Esophagus muscularis mucosa (tissue), 4 donors: ENCODE measurements at regions not wholly inside any gene's neighbourhood (a gene's known extent, or its start where the extent isn't known, plus 50 kb on each side); places are given as distances from the start of the nearest gene placed in this dataset.

Source experiments
- DNase-seq: peaks from one replicate; pipeline ENCODE4 v3.0.0-alpha.2; 2017; ENCODE audit errors: extremely low spot score
- H3K27ac ChIP-seq, 4 donors: fragments of 200-600 bp; sonication (generic); replicated peaks in 1 of 4; 1 replicate in 3 of 4; 2 replicates in 1 of 4; pipeline ENCODE4 v1.5.1; 2016 to 2019; ENCODE audit warnings: mild to moderate bottlenecking in 1 of 4
- H3K27me3 ChIP-seq, 4 donors: fragments of 200-600 bp; sonication (generic); one replicate each; pipeline versions ENCODE4 v1.5.1 to v1.6.0; 2016 to 2019
- H3K36me3 ChIP-seq, 4 donors: fragments of 200-600 bp; sonication (generic); one replicate each; pipeline ENCODE4 v1.5.1; 2016 to 2019
- H3K4me1 ChIP-seq, 4 donors: fragments of 200-600 bp; sonication (generic); one replicate each; pipeline ENCODE4 v1.5.1; 2016 to 2019
- H3K4me3 ChIP-seq, 4 donors: fragments of 200-600 bp; sonication (generic); 1 replicate in 2 of 4; 2 replicates in 2 of 4; pipeline ENCODE4 v1.5.1; 2016 to 2019; ENCODE audit warnings: mild to moderate bottlenecking in 4 of 4, moderate library complexity in 1 of 4
- H3K9me3 ChIP-seq, 4 donors: fragments of 200-600 bp; sonication (generic); 1 replicate in 3 of 4; 2 replicates in 1 of 4; pipeline ENCODE4 v1.5.1; 2016 to 2019
- EP300 ChIP-seq: sonication (generic); formaldehyde crosslinking; IDR thresholded peaks from one replicate; pipeline ENCODE4 v1.6.1; 2017; ENCODE audit warnings: antibody characterized with exemption
- POLR2A ChIP-seq: fragments of 450-650 bp; IDR thresholded peaks from one replicate; pipeline ENCODE4 v1.6.1; 2017; ENCODE audit warnings: antibody characterized with exemption, moderate library complexity, mild to moderate bottlenecking, low read depth
- POLR2AphosphoS5 ChIP-seq, 2 donors: sonication (generic); formaldehyde crosslinking; IDR thresholded peaks; one replicate each; pipeline ENCODE4 v1.6.1; 2017; ENCODE audit warnings: antibody characterized with exemption in 2 of 2
- WGBS: methylation state at CpG from one replicate; pipeline ENCODE4 v1.1.5; 2018; 5-methylcytosine and 5-hydroxymethylcytosine counted together
- intact Hi-C: fragments of 100-400 bp; cut with DNase I; formaldehyde crosslinking; loops from one replicate; pipeline ENCODE4 v1.15.1; 2023
- TF ChIP-seq, protein P1 (sequence below), 3 experiments: fragments of 200-600 bp in 2 of 3; fragments of 450-650 bp in 1 of 3; sonication (generic) in 2 of 3; IDR thresholded peaks; one replicate each; pipeline ENCODE4 v1.5.1; 2017 to 2019; ENCODE audit warnings: antibody characterized with exemption in 3 of 3, mild to moderate bottlenecking in 2 of 3, moderate library complexity in 1 of 3

DNA sequence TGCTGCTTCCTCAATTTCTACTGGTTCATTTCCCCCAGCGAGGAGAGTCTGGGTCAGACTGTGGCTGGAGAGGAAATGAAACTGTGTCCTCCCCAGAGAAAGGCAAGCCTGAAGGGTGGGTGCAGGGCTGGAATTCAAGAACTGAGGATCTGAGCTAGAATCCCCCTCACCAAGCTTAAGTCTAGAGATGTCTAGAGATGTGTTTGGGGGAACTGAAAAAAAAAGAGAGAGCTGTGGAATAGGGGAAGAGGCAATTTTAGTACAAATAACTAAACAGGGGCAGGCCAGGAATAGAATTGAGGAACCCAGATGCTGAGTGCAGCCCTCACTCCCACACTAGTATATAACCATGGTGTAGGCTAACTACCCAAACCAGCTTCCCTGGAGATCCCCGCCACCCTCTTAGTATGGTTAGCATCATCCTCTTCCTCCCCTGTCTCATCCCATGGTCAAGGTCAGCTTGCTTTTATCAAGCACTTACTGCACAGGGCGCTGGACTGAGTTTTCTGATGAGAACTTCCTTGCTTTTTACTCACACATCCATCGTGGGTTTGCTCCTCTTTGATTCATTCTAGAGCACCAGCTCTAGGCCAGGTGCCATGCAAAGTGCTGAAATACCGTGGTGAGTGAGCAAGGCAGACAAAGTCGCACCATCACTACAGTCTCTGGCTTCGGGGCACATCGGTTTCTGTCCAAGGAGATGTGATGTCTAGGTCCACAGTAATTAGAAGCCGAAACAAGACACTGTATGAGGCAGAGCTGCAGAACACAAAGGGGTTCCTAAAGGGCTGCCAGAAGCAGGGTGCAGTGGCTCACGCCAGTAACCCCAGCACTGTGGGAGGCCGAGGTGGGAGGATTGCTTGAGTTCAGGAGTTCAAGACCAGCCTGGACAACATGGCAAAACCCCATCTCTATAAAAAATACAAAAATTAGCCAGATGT is 112.9 kb upstream of the IPO9 start:
- Histone ChIP-seq H3K36me3 (peaks cover 0 to 16% (median 6%) of the 10 kb centered on the region in 4 donors), H3K27ac (peak overlapping the region; percentile 77 to 93 (median 87)), H3K4me1 (peaks cover 86 to 98% (median 89%) of the 10 kb centered on the region in 4 donors), H3K4me3 (no peak overlapping the region), H3K9me3 (no peaks in the 10 kb centered on the region), H3K27me3 (no peaks in the 10 kb centered on the region)
- TF ChIP-seq POLR2AphosphoS5 (IDR thresholded peaks at IDR 0.05) (peak in 1 of 2 donors; percentile 7), POLR2A (no peak)
- TF ChIP-seq, protein P1, sequence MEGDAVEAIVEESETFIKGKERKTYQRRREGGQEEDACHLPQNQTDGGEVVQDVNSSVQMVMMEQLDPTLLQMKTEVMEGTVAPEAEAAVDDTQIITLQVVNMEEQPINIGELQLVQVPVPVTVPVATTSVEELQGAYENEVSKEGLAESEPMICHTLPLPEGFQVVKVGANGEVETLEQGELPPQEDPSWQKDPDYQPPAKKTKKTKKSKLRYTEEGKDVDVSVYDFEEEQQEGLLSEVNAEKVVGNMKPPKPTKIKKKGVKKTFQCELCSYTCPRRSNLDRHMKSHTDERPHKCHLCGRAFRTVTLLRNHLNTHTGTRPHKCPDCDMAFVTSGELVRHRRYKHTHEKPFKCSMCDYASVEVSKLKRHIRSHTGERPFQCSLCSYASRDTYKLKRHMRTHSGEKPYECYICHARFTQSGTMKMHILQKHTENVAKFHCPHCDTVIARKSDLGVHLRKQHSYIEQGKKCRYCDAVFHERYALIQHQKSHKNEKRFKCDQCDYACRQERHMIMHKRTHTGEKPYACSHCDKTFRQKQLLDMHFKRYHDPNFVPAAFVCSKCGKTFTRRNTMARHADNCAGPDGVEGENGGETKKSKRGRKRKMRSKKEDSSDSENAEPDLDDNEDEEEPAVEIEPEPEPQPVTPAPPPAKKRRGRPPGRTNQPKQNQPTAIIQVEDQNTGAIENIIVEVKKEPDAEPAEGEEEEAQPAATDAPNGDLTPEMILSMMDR (IDR thresholded peaks at IDR 0.05), result no peak
- no peak for DNase-seq
- intact Hi-C loops, result loop anchor here (10.0 kb wide), 1 partner anchor 261 kb away; no protein-coding TSS in a partner anchor
- WGBS, result 73% methylated on average over 11 of the region's 11 CpGs

DNA sequence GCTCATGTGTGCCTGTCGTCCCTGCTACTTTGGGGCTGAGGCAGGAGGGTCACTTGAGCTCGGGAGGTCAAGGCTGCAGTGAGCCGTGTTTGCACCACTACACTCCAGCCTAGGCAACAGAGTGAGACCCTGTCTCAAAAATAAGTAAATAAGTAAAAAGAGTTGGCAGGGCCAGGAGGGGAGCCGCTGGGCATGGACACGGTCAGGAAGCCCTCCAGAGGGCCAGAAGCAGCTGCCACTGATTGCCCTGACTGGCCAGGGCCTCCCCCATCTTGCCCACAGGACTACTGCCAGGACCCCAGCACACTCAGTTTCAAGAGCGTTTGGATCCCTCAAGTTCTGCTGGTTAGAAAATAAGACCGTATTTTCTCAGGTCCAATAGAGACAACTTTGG is 112.2 kb upstream of the IPO9 start:
- Histone ChIP-seq H3K36me3 (peaks cover 0 to 16% (median 6%) of the 10 kb centered on the region in 4 donors), H3K27me3 (no peaks in the 10 kb centered on the region), H3K4me1 (peaks cover 86 to 98% (median 89%) of the 10 kb centered on the region in 4 donors), H3K27ac (peak overlapping the region in 3 of 4 donors; percentile 77 to 93 (median 86)), H3K9me3 (no peaks in the 10 kb centered on the region), H3K4me3 (no peak overlapping the region)
- TF ChIP-seq, protein P1 (IDR thresholded peaks at IDR 0.05), result no peak
- TF ChIP-seq POLR2A (no peak), POLR2AphosphoS5 (IDR thresholded peaks at IDR 0.05) (no peak), EP300 (no peak)
- intact Hi-C loops, result loop anchor here (10.0 kb wide), 1 partner anchor 262 kb away; no protein-coding TSS in a partner anchor
- 84% methylated on average over 7 of the region's 7 CpGs for WGBS
- DNase-seq, result no peak

DNA sequence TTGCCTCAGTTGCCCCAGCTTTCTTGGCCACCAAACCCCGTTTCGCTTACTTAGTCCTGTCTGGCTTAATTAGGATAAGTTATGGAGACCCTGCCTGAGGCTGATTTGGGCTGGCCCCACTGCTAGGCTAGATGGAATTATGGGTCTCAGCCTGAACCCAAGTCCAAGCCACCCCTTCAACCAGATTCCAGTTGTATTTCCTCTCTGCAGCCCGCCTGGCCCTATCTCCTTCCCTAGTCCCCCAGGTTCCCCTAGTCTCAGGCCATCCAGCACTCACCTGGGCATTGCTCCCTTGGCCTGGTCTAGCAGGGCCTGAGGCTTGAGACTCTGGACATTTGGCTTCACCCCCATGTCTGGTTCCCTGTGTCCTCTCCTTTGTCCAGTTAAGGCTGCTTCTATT is 111.7 kb upstream of the IPO9 start:
- peak overlapping the region in 2 of 4 donors; percentile 86 to 93 for H3K27ac ChIP-seq
- peaks cover 0 to 16% (median 6%) of the 10 kb centered on the region in 4 donors for H3K36me3 ChIP-seq
- intact Hi-C loops, result loop anchor here (10.0 kb wide), 1 partner anchor 262 kb away; no protein-coding TSS in a partner anchor
- DNase-seq, result no peak
- H3K27me3 ChIP-seq, result no peaks in the 10 kb centered on the region
- WGBS, result 100% methylated on average over 3 of the region's 3 CpGs
- H3K4me3 ChIP-seq, result no peak overlapping the region
- no peaks in the 10 kb centered on the region for H3K9me3 ChIP-seq
- H3K4me1 ChIP-seq, result peaks cover 84 to 97% (median 88%) of the 10 kb centered on the region in 4 donors
- TF ChIP-seq POLR2A (no peak), POLR2AphosphoS5 (IDR thresholded peaks at IDR 0.05) (no peak), EP300 (no peak)
- TF ChIP-seq, protein P1 (IDR thresholded peaks at IDR 0.05), result no peak

DNA sequence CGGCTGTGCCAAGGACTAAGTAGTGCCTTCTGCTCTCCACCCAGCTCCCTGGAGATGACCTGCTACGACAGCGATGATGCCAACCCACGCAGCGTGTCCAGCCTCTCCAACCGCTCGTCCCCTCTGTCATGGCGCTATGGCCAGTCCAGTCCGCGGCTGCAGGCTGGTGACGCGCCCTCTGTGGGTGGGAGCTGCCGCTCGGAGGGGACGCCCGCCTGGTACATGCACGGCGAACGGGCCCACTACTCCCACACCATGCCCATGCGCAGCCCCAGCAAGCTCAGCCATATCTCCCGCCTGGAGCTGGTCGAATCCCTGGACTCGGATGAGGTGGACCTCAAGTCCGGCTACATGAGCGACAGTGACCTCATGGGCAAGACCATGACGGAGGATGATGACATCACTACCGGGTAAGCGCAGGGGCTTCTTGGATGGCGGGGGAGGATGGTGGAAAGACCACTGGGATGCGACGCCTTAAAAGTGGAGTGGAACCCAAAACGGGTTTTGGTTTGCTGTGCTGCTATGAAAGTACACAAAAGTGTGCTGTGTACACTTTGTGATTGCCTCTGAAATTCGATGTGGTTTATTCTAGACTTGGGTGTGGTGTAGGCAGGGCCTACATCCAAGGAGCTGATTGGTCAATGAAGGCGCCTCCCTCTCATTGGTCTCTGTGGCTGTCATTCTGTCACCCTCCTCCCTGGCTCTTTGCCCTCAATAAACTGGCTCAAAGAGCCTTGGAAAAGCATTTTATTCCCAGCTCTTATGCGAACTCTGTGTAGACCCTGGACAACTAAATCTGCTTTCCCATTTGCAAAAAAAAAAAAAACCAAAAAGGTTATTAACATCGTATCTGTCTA is 110.4 kb upstream of the IPO9 start:
- Histone ChIP-seq H3K9me3 (no peaks in the 10 kb centered on the region), H3K4me3 (no peak overlapping the region), H3K27me3 (no peaks in the 10 kb centered on the region), H3K27ac (peak overlapping the region in 3 of 4 donors; percentile 74 to 86 (median 79)), H3K36me3 (peaks cover 0 to 16% (median 6%) of the 10 kb centered on the region in 4 donors), H3K4me1 (peaks cover 75 to 88% (median 83%) of the 10 kb centered on the region in 4 donors)
- intact Hi-C loops, result loop anchor here (10.0 kb wide), 1 partner anchor 264 kb away; no protein-coding TSS in a partner anchor
- 95% methylated on average over 32 of the region's 36 CpGs for WGBS
- no peak for DNase-seq
- TF ChIP-seq, protein P1 (IDR thresholded peaks at IDR 0.05), result no peak
- TF ChIP-seq POLR2AphosphoS5 (IDR thresholded peaks at IDR 0.05), result no peak
- TF ChIP-seq POLR2A, result no peak
- TF ChIP-seq EP300, result no peak
